Calu3 (cell line): ENCODE measurements at regions not wholly inside any gene's neighbourhood (a gene's known extent, or its start where the extent isn't known, plus 50 kb on each side); places are given as distances from the start of the nearest gene placed in this dataset.

Experiments
- BruUV-seq: library from RNA; stranded (reverse); fragments of 400-500 nt; replicated peaks from 2 replicates; lab custom pipeline; 2021; lab: Mats Ljungman, UMichigan
- CTCF ChIA-PET: fragments of 300-600 bp; sonication (Branson Sonifier 250); formaldehyde crosslinking; loops from one replicate; lab custom pipeline; 2022; ENCODE audit warnings: antibody characterized with exemption; lab: Charles Lee
- DNase-seq: peaks from one replicate; pipeline ENCODE4 v3.0.0; 2022
- H3K27ac Mint-ChIP-seq: one replicate; pipeline ENCODE4 v1.8.0; 2022; ENCODE audit warnings: mixed read lengths; ENCODE audit not compliant: unreplicated experiment
- H3K27me3 Mint-ChIP-seq: one replicate; pipeline ENCODE4 v1.8.0; 2022; ENCODE audit warnings: mixed read lengths; ENCODE audit not compliant: unreplicated experiment
- H3K36me3 Mint-ChIP-seq: one replicate; pipeline ENCODE4 v1.8.0; 2022; ENCODE audit warnings: mild to moderate bottlenecking, moderate library complexity, mixed read lengths; ENCODE audit not compliant: insufficient read depth, unreplicated experiment
- H3K4me1 Mint-ChIP-seq: one replicate; pipeline ENCODE4 v1.8.0; 2022; ENCODE audit warnings: mild to moderate bottlenecking, low read depth, mixed read lengths; ENCODE audit not compliant: unreplicated experiment
- H3K4me3 Mint-ChIP-seq: one replicate; pipeline ENCODE4 v1.8.0; 2022; ENCODE audit warnings: mild to moderate bottlenecking, low read depth, moderate library complexity, mixed read lengths; ENCODE audit not compliant: unreplicated experiment
- H3K9me3 Mint-ChIP-seq: one replicate; pipeline ENCODE4 v1.8.0; 2022; ENCODE audit warnings: low read depth, mixed read lengths; ENCODE audit not compliant: unreplicated experiment
- intact Hi-C: fragments of 100-400 bp; cut with micrococcal nuclease; formaldehyde crosslinking; loops from one replicate; pipeline ENCODE4 v1.10.0; 2022; ENCODE audit not compliant: unreplicated experiment
- TF ChIP-seq, protein P1 (sequence below): fragments of 200-600 bp; IDR thresholded peaks from one replicate; pipeline ENCODE4 v1.8.0; 2022; ENCODE audit warnings: antibody characterized with exemption; ENCODE audit not compliant: unreplicated experiment

DNA sequence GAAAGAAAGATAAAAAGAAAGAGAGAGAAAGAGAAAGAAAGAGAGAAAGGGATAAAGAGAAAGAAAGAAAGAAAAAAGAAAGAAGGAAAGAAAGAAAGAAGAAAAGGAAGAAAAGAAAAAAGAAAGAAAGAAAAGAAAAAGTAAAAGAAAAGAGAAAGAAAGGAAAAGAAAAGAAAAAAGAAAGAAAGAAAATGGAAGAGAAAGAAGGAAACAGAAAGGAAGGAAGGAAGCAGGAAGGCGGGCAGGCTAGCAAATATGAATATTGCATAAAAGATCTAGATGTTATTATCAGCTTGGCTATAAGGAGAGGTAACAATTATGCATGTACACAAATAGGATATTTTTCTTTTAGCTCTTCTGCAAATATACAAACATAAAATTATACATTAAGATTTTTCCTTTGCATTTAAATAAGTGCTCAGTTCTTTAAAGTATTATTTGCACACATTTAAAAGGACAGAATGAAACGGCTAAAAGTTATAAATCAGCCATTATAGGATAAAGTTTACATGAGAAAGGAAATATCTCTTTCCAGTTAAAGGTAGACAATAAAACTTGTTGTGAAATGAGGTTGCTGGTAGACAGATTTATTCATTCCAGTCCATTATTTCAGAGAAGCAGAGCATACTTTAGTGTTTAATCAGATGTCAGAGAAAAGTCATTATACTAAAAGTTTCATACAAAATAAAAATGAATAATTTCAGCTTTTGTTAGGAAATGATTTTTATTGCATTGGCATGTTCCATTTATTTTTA is 511.4 kb downstream of the KCNJ3 start:
- TF ChIP-seq, protein P1, sequence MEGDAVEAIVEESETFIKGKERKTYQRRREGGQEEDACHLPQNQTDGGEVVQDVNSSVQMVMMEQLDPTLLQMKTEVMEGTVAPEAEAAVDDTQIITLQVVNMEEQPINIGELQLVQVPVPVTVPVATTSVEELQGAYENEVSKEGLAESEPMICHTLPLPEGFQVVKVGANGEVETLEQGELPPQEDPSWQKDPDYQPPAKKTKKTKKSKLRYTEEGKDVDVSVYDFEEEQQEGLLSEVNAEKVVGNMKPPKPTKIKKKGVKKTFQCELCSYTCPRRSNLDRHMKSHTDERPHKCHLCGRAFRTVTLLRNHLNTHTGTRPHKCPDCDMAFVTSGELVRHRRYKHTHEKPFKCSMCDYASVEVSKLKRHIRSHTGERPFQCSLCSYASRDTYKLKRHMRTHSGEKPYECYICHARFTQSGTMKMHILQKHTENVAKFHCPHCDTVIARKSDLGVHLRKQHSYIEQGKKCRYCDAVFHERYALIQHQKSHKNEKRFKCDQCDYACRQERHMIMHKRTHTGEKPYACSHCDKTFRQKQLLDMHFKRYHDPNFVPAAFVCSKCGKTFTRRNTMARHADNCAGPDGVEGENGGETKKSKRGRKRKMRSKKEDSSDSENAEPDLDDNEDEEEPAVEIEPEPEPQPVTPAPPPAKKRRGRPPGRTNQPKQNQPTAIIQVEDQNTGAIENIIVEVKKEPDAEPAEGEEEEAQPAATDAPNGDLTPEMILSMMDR, result no peak
- H3K9me3 Mint-ChIP-seq, result peaks cover 2% of the 10 kb centered on the region
- no peak for DNase-seq
- CTCF ChIA-PET, result no interaction called here
- no peaks in the 10 kb centered on the region for H3K27me3 Mint-ChIP-seq
- H3K27ac Mint-ChIP-seq, result no peak overlapping the region
- no peaks in the 10 kb centered on the region for H3K36me3 Mint-ChIP-seq
- BruUV-seq, result no TSS peak
- intact Hi-C loops, result no loop called here
- no peak overlapping the region for H3K4me3 Mint-ChIP-seq
- no peaks in the 10 kb centered on the region for H3K4me1 Mint-ChIP-seq

GRCh38 chr2:155203178-155203577 is 504.7 kb downstream of the KCNJ3 start:
- Mint-ChIP-seq H3K4me3 (no peak overlapping the region), H3K9me3 (no peaks in the 10 kb centered on the region), H3K4me1 (no peaks in the 10 kb centered on the region), H3K27me3 (no peaks in the 10 kb centered on the region), H3K27ac (no peak overlapping the region), H3K36me3 (no peaks in the 10 kb centered on the region)
- intact Hi-C loops, result no loop called here
- BruUV-seq, result no TSS peak
- no peak for DNase-seq
- CTCF ChIA-PET, result no interaction called here
- TF ChIP-seq, protein P1, result no peak

DNA sequence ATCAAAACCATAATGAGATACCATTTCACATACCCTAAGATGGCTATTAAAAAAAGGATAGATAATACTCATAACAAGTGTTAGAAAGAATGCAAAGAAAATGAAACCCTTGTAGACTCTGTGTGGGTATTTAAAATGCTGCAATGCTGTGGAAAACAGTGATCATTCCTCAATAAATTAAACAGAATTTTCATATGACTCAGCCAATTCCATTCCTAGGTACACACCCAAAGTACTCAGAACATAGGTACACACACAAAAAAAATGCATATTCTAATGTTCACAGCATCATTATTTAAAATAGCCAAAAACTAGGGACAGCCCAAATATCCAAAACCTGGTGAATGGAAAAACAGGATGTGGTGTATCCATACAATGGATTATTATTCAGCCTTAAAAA is 502.3 kb downstream of the KCNJ3 start:
- DNase-seq, result no peak
- no peak overlapping the region for H3K27ac Mint-ChIP-seq
- no peak overlapping the region for H3K4me3 Mint-ChIP-seq
- CTCF ChIA-PET, result no interaction called here
- intact Hi-C loops, result no loop called here
- TF ChIP-seq, protein P1, result no peak
- no peaks in the 10 kb centered on the region for H3K9me3 Mint-ChIP-seq
- H3K27me3 Mint-ChIP-seq, result no peaks in the 10 kb centered on the region
- no TSS peak for BruUV-seq
- no peaks in the 10 kb centered on the region for H3K4me1 Mint-ChIP-seq
- H3K36me3 Mint-ChIP-seq, result no peaks in the 10 kb centered on the region

GRCh38 chr2:155190342-155190741 is 491.8 kb downstream of the KCNJ3 start:
- Mint-ChIP-seq H3K36me3 (no peaks in the 10 kb centered on the region), H3K9me3 (peaks cover 2% of the 10 kb centered on the region), H3K4me1 (no peaks in the 10 kb centered on the region), H3K27me3 (no peaks in the 10 kb centered on the region), H3K4me3 (no peak overlapping the region), H3K27ac (no peak overlapping the region)
- BruUV-seq, result no TSS peak
- DNase-seq, result no peak
- TF ChIP-seq, protein P1, result no peak
- intact Hi-C loops, result no loop called here
- CTCF ChIA-PET, result no interaction called here
